ENCODE measurements at regions not wholly inside any gene's neighbourhood (a gene's known extent, or its start where the extent isn't known, plus 50 kb on each side); places are given as distances from the start of the nearest gene placed in this dataset.

DNA sequence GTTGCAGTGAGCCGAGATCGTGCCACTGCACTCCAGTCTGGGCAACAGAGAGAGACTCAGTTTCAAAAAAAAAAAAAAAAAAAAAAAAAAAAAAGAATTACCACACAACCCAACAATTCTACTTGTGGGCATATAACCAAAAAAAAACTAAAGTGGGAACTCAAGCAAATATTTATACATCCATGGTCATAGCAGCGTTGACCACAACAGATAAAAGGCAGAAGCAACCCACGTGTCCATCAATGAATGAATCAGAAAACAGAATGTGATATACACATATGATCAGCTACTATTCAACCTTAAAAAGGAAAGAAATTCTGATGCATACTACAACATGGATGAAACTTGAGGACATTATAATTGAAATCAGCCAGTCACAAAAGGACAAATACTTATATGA lies 179.3 kb upstream of the NEBL start:
- Histone ChIP-seq H3K36me3 (ENCODE audit: insufficient read depth, insufficient read length, low read length) (no peaks in the 10 kb centered on the region), H3K4me1 (ENCODE audit: insufficient read depth, insufficient read length) (no peaks in the 10 kb centered on the region), H3K9me3 (ENCODE audit: insufficient read depth, low read length) (no peaks in the 10 kb centered on the region), H3K4me3 (ENCODE audit: insufficient read length, low read depth) (no peak overlapping the region), H3K9ac (ENCODE audit: insufficient read length, low read depth) (no peak overlapping the region), H3K27me3 (ENCODE audit: insufficient read depth, insufficient read length) (no peaks in the 10 kb centered on the region)
- no peak for TF ChIP-seq SUZ12 (IDR thresholded peaks at IDR 0.05; ENCODE audit: extremely low read depth, insufficient read depth, insufficient read length)
- TF ChIP-seq ZNF274 (IDR thresholded peaks at IDR 0.05; ENCODE audit: low read depth, low read length) = no peak
- TF ChIP-seq YY1 (IDR thresholded peaks at IDR 0.05; ENCODE audit: insufficient read depth, insufficient read length) = no peak
- no peak for DNase-seq (ENCODE audit: low read depth, low spot score)

DNA sequence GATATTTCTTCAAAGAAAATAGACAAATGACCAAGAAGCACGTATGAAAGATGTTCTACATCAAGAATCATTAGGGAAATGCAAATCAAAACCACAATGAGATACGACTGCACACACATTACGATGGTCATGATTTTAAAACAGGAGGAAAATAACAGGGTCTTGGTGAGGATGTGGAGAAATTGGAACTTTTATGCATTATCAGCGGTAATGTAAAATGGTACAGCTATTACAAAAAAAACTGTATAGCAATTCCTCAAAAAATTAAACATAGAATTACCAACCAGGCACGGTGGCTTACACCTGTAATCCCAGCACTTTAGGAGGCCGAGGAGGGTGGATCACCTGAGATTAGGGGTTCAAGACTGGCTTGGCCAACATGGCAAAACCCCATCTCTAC lies 178.8 kb upstream of the NEBL start:
- Histone ChIP-seq H3K36me3 (ENCODE audit: insufficient read depth, insufficient read length, low read length) (no peaks in the 10 kb centered on the region), H3K4me3 (ENCODE audit: insufficient read length, low read depth) (no peak overlapping the region), H3K4me1 (ENCODE audit: insufficient read depth, insufficient read length) (no peaks in the 10 kb centered on the region), H3K9ac (ENCODE audit: insufficient read length, low read depth) (no peak overlapping the region), H3K27me3 (ENCODE audit: insufficient read depth, insufficient read length) (no peaks in the 10 kb centered on the region), H3K9me3 (ENCODE audit: insufficient read depth, low read length) (no peaks in the 10 kb centered on the region)
- TF ChIP-seq ZNF274 (IDR thresholded peaks at IDR 0.05; ENCODE audit: low read depth, low read length) (no peak), SUZ12 (IDR thresholded peaks at IDR 0.05; ENCODE audit: extremely low read depth, insufficient read depth, insufficient read length) (no peak)
- DNase-seq (ENCODE audit: low read depth, low spot score) = no peak

DNA sequence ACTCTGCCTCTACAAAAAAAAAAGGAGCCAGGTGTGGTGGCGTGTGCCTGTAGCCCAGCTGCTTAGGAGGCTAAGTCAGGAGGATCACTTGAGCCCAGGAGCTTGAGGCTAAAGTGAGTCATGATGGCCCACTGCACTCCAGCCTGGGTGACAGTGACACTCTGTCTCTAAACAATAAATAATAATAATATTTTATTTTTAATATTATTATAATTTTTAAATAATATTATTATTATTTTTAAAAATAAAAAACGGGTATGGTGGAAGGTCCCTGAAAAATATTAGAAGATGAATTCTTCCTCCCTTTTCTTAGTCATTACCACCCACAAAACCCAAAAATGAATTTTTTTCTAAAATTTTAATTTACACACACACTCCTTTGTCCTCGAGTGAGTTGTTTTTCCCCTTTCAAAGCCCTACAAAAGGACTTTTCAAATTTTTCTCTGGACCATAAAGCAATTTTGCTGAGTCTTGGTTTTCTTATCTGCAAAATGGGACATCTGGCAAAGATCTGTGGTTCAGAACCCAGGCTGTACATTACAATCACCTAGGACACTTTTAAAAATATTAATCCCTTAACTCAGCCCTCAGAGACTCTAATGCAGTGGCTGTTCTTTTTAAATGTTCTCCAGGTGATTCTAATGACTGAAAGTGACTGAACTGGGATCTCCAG lies 174.0 kb upstream of the NEBL start:
- no peaks in the 10 kb centered on the region for H3K4me1 ChIP-seq (ENCODE audit: insufficient read depth, insufficient read length)
- H3K4me3 ChIP-seq (ENCODE audit: insufficient read length, low read depth) = no peak overlapping the region
- H3K27me3 ChIP-seq (ENCODE audit: insufficient read depth, insufficient read length) = no peaks in the 10 kb centered on the region
- no peak overlapping the region for H3K9ac ChIP-seq (ENCODE audit: insufficient read length, low read depth)
- TF ChIP-seq SUZ12 (IDR thresholded peaks at IDR 0.05; ENCODE audit: extremely low read depth, insufficient read depth, insufficient read length) (no peak), ZNF274 (IDR thresholded peaks at IDR 0.05; ENCODE audit: low read depth, low read length) (no peak), YY1 (IDR thresholded peaks at IDR 0.05; ENCODE audit: insufficient read depth, insufficient read length) (no peak)
- H3K9me3 ChIP-seq (ENCODE audit: insufficient read depth, low read length) = no peaks in the 10 kb centered on the region
- no peak for DNase-seq (ENCODE audit: low read depth, low spot score)
- H3K36me3 ChIP-seq (ENCODE audit: insufficient read depth, insufficient read length, low read length) = no peaks in the 10 kb centered on the region

DNA sequence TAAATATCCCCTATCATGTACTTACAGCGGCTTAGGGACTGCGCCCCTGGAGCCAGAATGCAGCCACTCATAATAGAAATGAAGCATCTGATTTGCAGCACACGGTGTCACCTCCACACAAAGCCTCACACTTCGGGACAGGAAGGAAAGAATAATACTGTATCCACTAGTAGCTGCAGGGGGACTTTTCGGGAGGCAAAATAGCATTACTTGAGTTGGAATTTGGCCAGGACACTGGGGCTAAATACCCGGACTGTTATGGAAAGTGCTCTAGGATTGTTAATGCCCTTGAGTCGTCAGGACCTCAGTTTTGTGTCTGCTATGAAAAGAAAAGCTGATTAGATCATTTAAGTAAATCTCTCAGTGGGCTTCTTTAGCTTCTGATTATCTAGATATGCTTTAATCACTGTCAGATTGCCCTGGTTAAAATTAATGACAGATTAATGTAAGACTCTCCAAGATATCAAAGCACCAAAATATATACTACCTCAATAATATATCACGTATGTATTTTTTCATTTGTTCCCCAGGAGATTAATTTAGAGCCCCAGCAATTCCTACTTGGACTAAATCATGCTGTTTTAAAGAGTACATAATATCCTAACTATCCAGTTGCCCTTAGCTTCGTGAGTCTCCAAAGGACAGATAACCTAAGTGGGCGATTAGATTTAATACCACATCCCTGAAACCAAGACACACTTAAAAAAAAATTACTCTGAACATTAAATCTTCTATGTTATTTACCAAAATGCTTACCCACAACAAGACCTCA lies 173.0 kb upstream of the NEBL start:
- Histone ChIP-seq H3K4me3 (ENCODE audit: insufficient read length, low read depth) (no peak overlapping the region), H3K9me3 (ENCODE audit: insufficient read depth, low read length) (no peaks in the 10 kb centered on the region), H3K27me3 (ENCODE audit: insufficient read depth, insufficient read length) (no peaks in the 10 kb centered on the region), H3K9ac (ENCODE audit: insufficient read length, low read depth) (no peak overlapping the region), H3K4me1 (ENCODE audit: insufficient read depth, insufficient read length) (no peaks in the 10 kb centered on the region), H3K36me3 (ENCODE audit: insufficient read depth, insufficient read length, low read length) (no peaks in the 10 kb centered on the region)
- peak; percentile 65 for DNase-seq (ENCODE audit: low read depth, low spot score)
- TF ChIP-seq YY1 (IDR thresholded peaks at IDR 0.05; ENCODE audit: insufficient read depth, insufficient read length) = no peak

DNA sequence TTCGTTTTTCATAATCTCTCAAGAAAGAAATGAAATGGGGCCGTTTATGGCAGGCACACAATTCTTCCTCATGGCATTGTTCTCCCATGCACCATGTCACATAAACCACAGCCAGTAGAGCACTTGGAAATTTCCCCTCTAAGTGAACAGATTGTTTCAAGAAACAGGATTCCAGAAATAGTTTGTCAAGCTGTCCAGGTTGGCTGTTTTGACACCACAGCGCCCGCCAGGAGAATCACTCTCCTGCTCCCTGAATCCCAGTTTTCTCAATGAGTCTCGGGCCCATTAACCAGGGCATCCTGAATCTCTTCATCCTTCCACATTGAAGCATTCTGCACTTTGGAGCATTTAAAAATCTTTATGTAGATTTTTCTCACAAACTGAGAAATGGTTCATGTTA lies 172.2 kb upstream of the NEBL start:
- no peak overlapping the region for H3K4me3 ChIP-seq (ENCODE audit: insufficient read length, low read depth)
- no peaks in the 10 kb centered on the region for H3K27me3 ChIP-seq (ENCODE audit: insufficient read depth, insufficient read length)
- no peaks in the 10 kb centered on the region for H3K9me3 ChIP-seq (ENCODE audit: insufficient read depth, low read length)
- H3K4me1 ChIP-seq (ENCODE audit: insufficient read depth, insufficient read length) = no peaks in the 10 kb centered on the region
- H3K9ac ChIP-seq (ENCODE audit: insufficient read length, low read depth) = no peak overlapping the region
- H3K36me3 ChIP-seq (ENCODE audit: insufficient read depth, insufficient read length, low read length) = no peaks in the 10 kb centered on the region
- TF ChIP-seq ZNF274 (IDR thresholded peaks at IDR 0.05; ENCODE audit: low read depth, low read length) (no peak), SUZ12 (IDR thresholded peaks at IDR 0.05; ENCODE audit: extremely low read depth, insufficient read depth, insufficient read length) (no peak), YY1 (IDR thresholded peaks at IDR 0.05; ENCODE audit: insufficient read depth, insufficient read length) (no peak)
- no peak for DNase-seq (ENCODE audit: low read depth, low spot score)

DNA sequence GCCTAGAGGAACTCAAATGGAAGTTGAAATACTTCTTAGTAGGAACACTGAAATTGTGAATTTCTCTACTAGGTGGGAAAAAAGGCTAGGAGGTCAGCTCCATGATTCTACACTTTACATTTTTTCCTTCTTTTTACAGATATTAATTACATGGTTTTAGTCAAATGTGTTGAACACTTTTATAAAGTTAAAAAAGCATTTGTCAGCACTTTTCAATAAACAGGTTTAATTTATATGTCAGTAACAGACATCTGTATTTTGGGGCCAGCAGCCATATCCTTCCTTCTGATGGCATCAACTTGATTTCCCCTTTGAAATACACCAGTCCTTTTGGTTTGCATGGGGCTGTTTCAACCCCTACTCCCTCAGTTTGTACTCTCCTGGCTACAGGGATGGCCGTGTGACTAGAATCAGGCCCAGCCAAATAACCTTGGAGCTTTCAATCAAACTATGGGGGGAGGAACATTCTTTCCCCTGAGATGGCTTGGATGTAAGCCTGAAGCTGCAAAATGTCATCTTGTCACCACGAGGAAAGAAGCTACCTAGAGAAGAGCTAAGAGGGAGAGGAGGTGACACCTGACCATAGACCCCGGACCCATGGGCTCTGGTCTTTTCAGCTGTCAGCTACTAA lies 171.0 kb upstream of the NEBL start:
- Histone ChIP-seq H3K36me3 (ENCODE audit: insufficient read depth, insufficient read length, low read length) (no peaks in the 10 kb centered on the region), H3K4me1 (ENCODE audit: insufficient read depth, insufficient read length) (no peaks in the 10 kb centered on the region), H3K4me3 (ENCODE audit: insufficient read length, low read depth) (no peak overlapping the region), H3K9me3 (ENCODE audit: insufficient read depth, low read length) (no peaks in the 10 kb centered on the region), H3K27me3 (ENCODE audit: insufficient read depth, insufficient read length) (no peaks in the 10 kb centered on the region), H3K9ac (ENCODE audit: insufficient read length, low read depth) (no peak overlapping the region)
- DNase-seq (ENCODE audit: low read depth, low spot score) = no peak
- TF ChIP-seq SUZ12 (IDR thresholded peaks at IDR 0.05; ENCODE audit: extremely low read depth, insufficient read depth, insufficient read length) (no peak), ZNF274 (IDR thresholded peaks at IDR 0.05; ENCODE audit: low read depth, low read length) (no peak), YY1 (IDR thresholded peaks at IDR 0.05; ENCODE audit: insufficient read depth, insufficient read length) (no peak)

DNA sequence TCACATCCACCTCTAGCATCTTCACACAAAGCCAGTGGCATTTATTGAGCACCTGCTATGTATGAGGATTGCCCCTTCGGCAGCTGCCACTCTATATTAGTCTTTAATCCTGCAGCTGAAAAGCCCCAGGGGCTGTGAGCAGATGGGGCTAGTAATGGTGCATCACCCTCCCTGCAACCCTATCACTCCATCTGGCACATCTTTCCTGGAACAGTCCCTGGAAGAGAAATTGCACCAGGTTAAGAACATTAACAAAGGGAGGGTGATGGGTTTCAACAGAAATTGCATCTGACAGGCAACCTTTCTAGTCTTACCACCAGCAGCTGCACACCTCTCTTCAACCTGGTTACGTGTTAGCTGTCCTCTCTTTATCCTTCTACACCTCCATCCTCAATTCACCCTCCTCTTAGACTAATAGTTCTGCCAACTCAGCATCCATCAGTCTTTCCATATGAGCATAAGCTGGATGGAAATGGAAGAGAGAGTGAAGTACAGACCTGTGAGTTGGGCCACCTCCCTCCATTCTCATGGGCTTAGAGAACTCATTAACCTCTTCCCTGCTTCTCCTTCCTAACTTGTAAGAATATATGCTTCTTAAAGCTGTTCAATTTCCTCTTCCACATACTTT lies 168.6 kb upstream of the NEBL start:
- Histone ChIP-seq H3K27me3 (ENCODE audit: insufficient read depth, insufficient read length) (no peaks in the 10 kb centered on the region), H3K9ac (ENCODE audit: insufficient read length, low read depth) (no peak overlapping the region), H3K4me3 (ENCODE audit: insufficient read length, low read depth) (no peak overlapping the region), H3K36me3 (ENCODE audit: insufficient read depth, insufficient read length, low read length) (no peaks in the 10 kb centered on the region), H3K9me3 (ENCODE audit: insufficient read depth, low read length) (no peaks in the 10 kb centered on the region), H3K4me1 (ENCODE audit: insufficient read depth, insufficient read length) (no peaks in the 10 kb centered on the region)
- TF ChIP-seq ZNF274 (IDR thresholded peaks at IDR 0.05; ENCODE audit: low read depth, low read length) (no peak), SUZ12 (IDR thresholded peaks at IDR 0.05; ENCODE audit: extremely low read depth, insufficient read depth, insufficient read length) (no peak), YY1 (IDR thresholded peaks at IDR 0.05; ENCODE audit: insufficient read depth, insufficient read length) (no peak)
- no peak for DNase-seq (ENCODE audit: low read depth, low spot score)

Measured in NT2/D1 (cell line).